K562 (cell line): ENCODE measurements at regions not wholly inside any gene's neighbourhood (a gene's known extent, or its start where the extent isn't known, plus 50 kb on each side); places are given as distances from the start of the nearest gene placed in this dataset.

Source experiments
- ATAC-seq: fragments of 200-7000 bp; cut with Tn5 transposase; 3 replicates; pipeline ENCODE4 v1.9.1; 2020; ENCODE audit warnings: moderate library complexity
- BruUV-seq: library from RNA; stranded (reverse); fragments of 400-500 nt; replicated peaks from 2 replicates; lab custom pipeline; 2021; lab: Mats Ljungman, UMichigan
- CTCF ChIA-PET: fragments of 300-600 bp; formaldehyde crosslinking; extraction: SDS; loops from one replicate; lab custom pipeline; 2021; ENCODE audit warnings: low intra/inter-chr PET ratio; lab: Yijun Ruan, JAX
- POLR2A ChIA-PET: fragments of 300-600, 350-650 bp; sonication (Branson Sonifier 250); formaldehyde crosslinking; extraction: SDS; loops from one replicate; lab custom pipeline; 2021; ENCODE audit warnings: antibody characterized with exemption, inconsistent platforms; lab: Yijun Ruan, JAX
- DNase-seq, 4 experiments: peaks; one replicate each; pipeline versions ENCODE4 v3.0.0 to v3.0.0-alpha.2; 2011 to 2018; ENCODE audit warnings: low spot score in 3 of 4, mixed read lengths in 3 of 4; ENCODE audit errors: extremely low read depth in 1 of 4
- FAIRE-seq: peaks from 2 replicates; lab custom pipeline; 2011; peaks lifted over from hg19 to GRCh38; lab: Jason Lieb, UNC
- H2AFZ ChIP-seq: 2 replicates; pipeline ENCODE4 v1.6.0; 2011; ENCODE audit warnings: low read depth, low read length, control low read depth, inconsistent platforms
- H3K27ac ChIP-seq: fragments of 200-600 bp; 3 replicates; pipeline ENCODE4 v1.8.0; 2011; ENCODE audit warnings: low read depth, mild to moderate bottlenecking, control low read depth, inconsistent platforms, low read length, moderate library complexity, mixed read lengths; ENCODE audit errors: extremely low read depth
- H3K27me3 ChIP-seq, 2 experiments: fragments of 300-600 bp in 1 of 2; 2 replicates in 1 of 2; 3 replicates in 1 of 2; pipeline versions ENCODE4 v1.6.0 to v1.8.0; 2011; ENCODE audit warnings: inconsistent platforms in 2 of 2, low read length in 2 of 2, mild to moderate bottlenecking in 1 of 2, mixed read lengths in 1 of 2, moderate library complexity in 1 of 2; ENCODE audit not compliant: control insufficient read depth in 2 of 2, insufficient read depth in 2 of 2
- H3K36me3 ChIP-seq: fragments of 300-600 bp; 3 replicates; pipeline ENCODE4 v1.8.0; 2011; ENCODE audit warnings: mild to moderate bottlenecking, low read length, inconsistent platforms; ENCODE audit not compliant: control insufficient read depth, insufficient read depth
- H3K4me1 ChIP-seq, 2 experiments: fragments of 200-600 bp in 1 of 2; replicated peaks in 1 of 2; 2 replicates in 1 of 2; 3 replicates in 1 of 2; pipeline versions ENCODE4 v1.5.1 to v1.8.0; 2011; ENCODE audit warnings: inconsistent platforms in 2 of 2, low read length in 2 of 2, mild to moderate bottlenecking in 1 of 2, mixed read lengths in 1 of 2, moderate library complexity in 1 of 2; ENCODE audit not compliant: control insufficient read depth in 2 of 2, insufficient read depth in 2 of 2
- H3K4me2 ChIP-seq: 2 replicates; pipeline ENCODE4 v1.6.1; 2011; ENCODE audit warnings: low read length, control low read depth, inconsistent platforms, mixed read lengths; ENCODE audit not compliant: insufficient read depth
- H3K4me3 ChIP-seq: fragments of 200-600 bp; sonication (generic), shearing (Covaris generic); 2 replicates; pipeline ENCODE4 v1.5.1; 2016; ENCODE audit warnings: control low read depth, inconsistent platforms
- H3K79me2 ChIP-seq: fragments of 200-600 bp; 3 replicates; pipeline ENCODE4 v1.8.0; 2011; ENCODE audit warnings: low read length, inconsistent platforms; ENCODE audit not compliant: control insufficient read depth, insufficient read depth
- H3K9ac ChIP-seq, 2 experiments: 2 replicates each; pipeline versions ENCODE4 v1.6.0 to v1.6.1; 2011; ENCODE audit warnings: low read depth in 2 of 2, low read length in 2 of 2, control low read depth in 1 of 2, inconsistent platforms in 1 of 2, mild to moderate bottlenecking in 1 of 2, mixed read lengths in 1 of 2; ENCODE audit not compliant: insufficient read depth in 1 of 2
- H3K9me1 ChIP-seq: one replicate; pipeline ENCODE4 v1.6.0; 2011; ENCODE audit warnings: inconsistent platforms, mild to moderate bottlenecking, low read length, moderate library complexity; ENCODE audit not compliant: control insufficient read depth, insufficient read depth
- H3K9me3 ChIP-seq: replicated peaks from 2 replicates; pipeline ENCODE4 v1.5.1; 2011; ENCODE audit warnings: low read depth, low read length, inconsistent platforms; ENCODE audit not compliant: control insufficient read depth, insufficient read depth
- H4K20me1 ChIP-seq: replicated peaks from 2 replicates; pipeline ENCODE4 v1.6.1; 2011; ENCODE audit warnings: low read length, inconsistent platforms, mixed read lengths; ENCODE audit not compliant: control insufficient read depth, insufficient read depth
- CTCF ChIP-seq, 3 experiments: IDR thresholded peaks in 2 of 3; conservative IDR thresholded peaks in 1 of 3; 2 replicates each; pipeline ENCODE4 v1.5.1; 2011 to 2012; ENCODE audit warnings: low read length in 3 of 3, mild to moderate bottlenecking in 3 of 3, control low read depth in 2 of 3, improper control_type of control experiment in 1 of 3, inconsistent platforms in 1 of 3, low read depth in 1 of 3, mixed read lengths in 1 of 3, moderate library complexity in 1 of 3; ENCODE audit not compliant: insufficient read depth in 2 of 3
- ETV5 ChIP-seq: sonication (generic); formaldehyde crosslinking; IDR thresholded peaks from 2 replicates; pipeline ENCODE4 v1.4.0; 2020; ENCODE audit warnings: low read depth, mild to moderate bottlenecking, missing genetic modification reagents
- FOXJ2 ChIP-seq: fragments of 200-800 bp; sonication (Bioruptor generic); IDR thresholded peaks from 2 replicates; pipeline ENCODE4 v1.6.1; 2016; ENCODE audit warnings: missing genetic modification characterization, missing compliant biosample characterization
- HMG20A ChIP-seq: fragments of 450-650 bp; formaldehyde crosslinking; conservative IDR thresholded peaks from 2 replicates; pipeline ENCODE4 v1.4.0; 2020; ENCODE audit warnings: mild to moderate bottlenecking, mixed read lengths
- HMGN3 ChIP-seq: IDR thresholded peaks from 2 replicates; pipeline ENCODE4 v1.6.1; 2011; ENCODE audit warnings: borderline replicate concordance, low read depth, mild to moderate bottlenecking, mixed read lengths, low read length; ENCODE audit not compliant: insufficient read length; ENCODE audit errors: extremely low read depth
- LARP7 ChIP-seq: fragments of 450-650 bp; IDR thresholded peaks from 2 replicates; pipeline ENCODE4 v1.6.1; 2016
- NFRKB ChIP-seq: fragments of 450-650 bp; IDR thresholded peaks from 2 replicates; pipeline ENCODE4 v1.6.1; 2016; ENCODE audit warnings: low read depth
- PHF20 ChIP-seq: fragments of 450-650 bp; IDR thresholded peaks from 2 replicates; pipeline ENCODE4 v1.6.1; 2018; ENCODE audit not compliant: partially characterized antibody
- POU5F1 ChIP-seq: fragments of 150-350 bp; IDR thresholded peaks from 2 replicates; pipeline ENCODE4 v1.6.1; 2014; ENCODE audit warnings: borderline replicate concordance, low read length, low read depth, mild to moderate bottlenecking; ENCODE audit not compliant: partially characterized antibody
- PTRF ChIP-seq: fragments of 450-650 bp; IDR thresholded peaks from 2 replicates; pipeline ENCODE4 v1.6.1; 2016; ENCODE audit warnings: mild to moderate bottlenecking, missing genetic modification characterization, missing compliant biosample characterization
- RBFOX2 ChIP-seq: fragments of 200-400 bp; formaldehyde crosslinking; IDR thresholded peaks from 2 replicates; pipeline ENCODE4 v1.6.1; 2017; ENCODE audit warnings: low read depth, mild to moderate bottlenecking, low read length, moderate library complexity
- SPI1 ChIP-seq: IDR thresholded peaks from 2 replicates; pipeline ENCODE4 v1.6.1; 2011; ENCODE audit warnings: low read depth, low read length, control low read depth, borderline replicate concordance
- SREBF1 ChIP-seq: fragments of 150-350 bp; IDR thresholded peaks from 2 replicates; pipeline ENCODE4 v1.6.1; 2014; ENCODE audit warnings: antibody characterized with exemption, low read depth, low read length, borderline replicate concordance
- SRSF1 ChIP-seq: fragments of 200-400 bp; formaldehyde crosslinking; IDR thresholded peaks from 2 replicates; pipeline ENCODE4 v1.6.1; 2017; ENCODE audit warnings: mild to moderate bottlenecking, low read depth, low read length, moderate library complexity
- ZBTB33 ChIP-seq: sonication (generic); formaldehyde crosslinking; IDR thresholded peaks from 2 replicates; pipeline ENCODE4 v1.8.1; 2023; ENCODE audit warnings: mild to moderate bottlenecking, missing genetic modification reagents
- ZC3H11A ChIP-seq: IDR thresholded peaks from 2 replicates; pipeline ENCODE4 v1.6.1; 2012; ENCODE audit warnings: low read depth, low read length, improper control_type of control experiment
- ZNF133 ChIP-seq: fragments of 250-450 bp; sonication (Bioruptor Pico); IDR thresholded peaks from 2 replicates; pipeline ENCODE4 v1.4.0; 2020; ENCODE audit warnings: mild to moderate bottlenecking
- ZNF263 ChIP-seq: sonication (generic); formaldehyde crosslinking; IDR thresholded peaks from 2 replicates; pipeline ENCODE4 v1.8.0; 2022; ENCODE audit warnings: mild to moderate bottlenecking, missing genetic modification reagents, borderline replicate concordance
- ZNF644 ChIP-seq: fragments of 200-800 bp; sonication (Bioruptor generic); IDR thresholded peaks from 2 replicates; pipeline ENCODE4 v1.6.1; 2016; ENCODE audit warnings: low read depth, missing genetic modification characterization, missing compliant biosample characterization
- WGBS: fragments of 100-300 bp; shearing (Covaris generic); methylation state at CpG from one replicate; pipeline ENCODE4 v1.1.6; 2016; ENCODE audit warnings: low coverage, mixed read lengths; ENCODE audit not compliant: insufficient coverage; ENCODE audit errors: missing lambda C conversion rate; 5-methylcytosine and 5-hydroxymethylcytosine counted together
- in situ Hi-C: fragments of 300-500 bp; cut with MboI; formaldehyde crosslinking; loops from 4 replicates; pipeline ENCODE4 v1.15.0; 2018; ENCODE audit warnings: inconsistent platforms, mixed read lengths
- intact Hi-C: fragments of 100-400 bp; cut with micrococcal nuclease; formaldehyde crosslinking; loops from 2 replicates; pipeline ENCODE4 v1.14.2; 2022

- Histone ChIP-seq H3K4me1 (peaks cover 10 to 48% of the 10 kb centered on the region in 2 experiments), H3K79me2 (peaks cover 2% of the 10 kb centered on the region; the same call in 1 of the 3 replicates), H3K9me1 (no peaks in the 10 kb centered on the region), H3K9ac (peak overlapping the region; percentile 35 to 78; a peak in 3 of 4 replicates), H2AFZ (peak overlapping the region; percentile 81), H3K27ac (peak overlapping the region; percentile 98), H4K20me1 (no peaks in the 10 kb centered on the region), H3K9me3 (no peaks in the 10 kb centered on the region), H3K36me3 (no peaks in the 10 kb centered on the region), H3K4me2 (peak overlapping the region; percentile 49), H3K4me3 (no peak overlapping the region; the same call in 1 of the 2 replicates), H3K27me3 (no peaks in the 10 kb centered on the region)
- no TSS peak for BruUV-seq
- whole genome bisulfite sequencing = 15% methylated on average over 3 of the region's 4 CpGs
- DNase-seq (no peak), FAIRE-seq (no peak), ATAC-seq (peak; percentile 11; the same call in 1 of the 3 replicates)
- in situ Hi-C loops (no loop called here), intact Hi-C loops (loop anchor here (1.0 kb wide), 1 partner anchor 33 kb away; no protein-coding TSS in a partner anchor)
- TF ChIP-seq NFRKB = peak; percentile 35; the same call in 1 of the 2 replicates
- peak; percentile 50; the same call in 1 of the 2 replicates for TF ChIP-seq FOXJ2 (tag)
- TF ChIP-seq RBFOX2 = no peak
- peak; percentile 14; the same call in 1 of the 2 replicates for TF ChIP-seq PTRF (tag)
- no peak for TF ChIP-seq ETV5 (CRISPR knock-in tag)
- TF ChIP-seq ZNF133 (CRISPR knock-in tag) = no peak
- TF ChIP-seq PHF20 = no peak
- no peak for TF ChIP-seq SREBF1
- TF ChIP-seq CTCF (IDR thresholded peaks at IDR 0.05 in 2 of 3, conservative IDR thresholded peaks at IDR 0.05 in 1 of 3; ENCODE audit: insufficient read depth in 2 of 3, low read depth in 1 of 3, low read length in 3 of 3) = no peak
- no peak for TF ChIP-seq HMG20A
- TF ChIP-seq SPI1 = no peak
- no peak for TF ChIP-seq ZBTB33 (CRISPR knock-in tag)
- no peak for TF ChIP-seq ZC3H11A
- no peak for TF ChIP-seq POU5F1
- no peak for TF ChIP-seq SRSF1
- TF ChIP-seq HMGN3 = no peak
- 0 out of 2 replicates have a peak, but pooled peaks have one; percentile 47 for TF ChIP-seq ZNF644 (tag)
- no peak for TF ChIP-seq LARP7
- no peak for TF ChIP-seq ZNF263 (CRISPR knock-in tag)
- CTCF ChIA-PET = no interaction called here
- POLR2A ChIA-PET = interaction anchor here (0.7 to 1.1 kb wide), 3 partner anchors 9 to 38 kb away, joined by 3 to 9 read pairs (median 4); no protein-coding TSS in a partner anchor
These were observed 110.2 kb upstream of the UMPS start for GRCh38 chr3:124619887-124620599.
